NCI-H1417 (cell line): ENCODE measurements at regions not wholly inside any gene's neighbourhood (a gene's known extent, or its start where the extent isn't known, plus 50 kb on each side); places are given as distances from the start of the nearest gene placed in this dataset.

ENCODE experiments used
- DNase-seq, 3 experiments: peaks; one replicate each; lab custom pipeline; 2025; lab: John Stamatoyannopoulos, UW

DNA sequence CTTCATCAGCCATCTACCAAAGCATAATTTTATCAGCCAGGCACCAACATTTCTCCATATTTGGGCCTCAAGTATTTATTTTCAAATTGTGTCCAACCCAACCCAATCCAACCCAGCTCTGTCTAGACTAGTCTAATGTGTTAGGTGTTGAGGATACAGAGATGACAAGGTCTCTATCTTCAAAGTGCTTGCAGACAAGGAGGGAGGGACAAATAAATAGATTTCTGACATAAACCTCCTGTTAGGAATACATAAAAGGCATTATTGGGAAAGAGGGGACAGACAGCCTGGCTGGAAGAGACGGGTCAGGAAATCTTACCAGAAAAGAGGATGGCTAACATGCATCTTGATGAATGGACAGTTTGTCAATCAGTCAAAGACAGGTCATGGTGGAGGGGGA lies 115.4 kb upstream of the RPS6KA3 start:
- no peak for DNase-seq

- peak in 2 of 3 experiments; percentile 11 to 49 for DNase-seq
These were observed 111.7 kb upstream of the RPS6KA3 start for GRCh38 chrX:20378233-20378920.

GRCh38 chrX:20374900-20375438 lies 108.3 kb upstream of the RPS6KA3 start:
- DNase-seq: no peak

GRCh38 chrX:20374450-20374849 lies 107.7 kb upstream of the RPS6KA3 start:
- no peak for DNase-seq

DNA sequence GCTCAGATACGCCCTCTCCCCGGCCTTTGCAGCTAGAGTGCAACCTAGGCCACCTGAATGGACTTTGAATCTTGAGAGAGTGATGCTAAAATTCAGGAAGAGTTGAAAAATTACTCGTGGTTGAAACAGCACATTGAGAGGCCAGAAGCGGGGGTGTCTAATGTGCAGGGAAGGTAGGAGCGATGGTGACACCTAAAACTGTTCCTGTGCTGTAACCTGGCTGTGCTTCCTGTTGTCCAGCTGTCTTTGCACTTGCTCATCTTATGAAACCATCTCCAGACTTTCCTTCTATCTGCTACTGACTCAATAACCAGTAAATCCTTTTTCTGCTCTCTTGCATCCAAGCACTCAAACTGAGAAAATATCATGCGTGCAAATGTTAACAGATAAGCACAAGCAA lies 106.4 kb upstream of the RPS6KA3 start:
- no peak for DNase-seq

DNA sequence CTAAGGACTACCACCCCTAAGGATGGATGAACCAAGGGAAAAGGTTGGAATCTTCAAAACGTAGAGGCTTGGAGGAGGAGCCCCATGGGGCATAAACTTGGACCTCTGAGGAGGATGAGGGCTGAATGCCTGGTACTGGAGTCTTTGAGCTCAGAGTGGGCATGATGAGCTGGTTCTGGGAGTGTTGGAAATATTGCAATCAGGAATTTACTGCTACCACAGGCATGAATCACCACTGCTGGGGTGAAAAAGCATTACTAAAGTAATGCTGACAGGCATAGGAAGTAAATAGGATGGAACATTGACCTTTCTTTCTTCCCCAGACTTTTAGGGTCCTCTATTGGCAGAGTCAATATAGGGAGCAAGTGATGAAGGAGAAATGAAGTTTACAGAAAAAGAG lies 105.8 kb upstream of the RPS6KA3 start:
- no peak for DNase-seq

DNA sequence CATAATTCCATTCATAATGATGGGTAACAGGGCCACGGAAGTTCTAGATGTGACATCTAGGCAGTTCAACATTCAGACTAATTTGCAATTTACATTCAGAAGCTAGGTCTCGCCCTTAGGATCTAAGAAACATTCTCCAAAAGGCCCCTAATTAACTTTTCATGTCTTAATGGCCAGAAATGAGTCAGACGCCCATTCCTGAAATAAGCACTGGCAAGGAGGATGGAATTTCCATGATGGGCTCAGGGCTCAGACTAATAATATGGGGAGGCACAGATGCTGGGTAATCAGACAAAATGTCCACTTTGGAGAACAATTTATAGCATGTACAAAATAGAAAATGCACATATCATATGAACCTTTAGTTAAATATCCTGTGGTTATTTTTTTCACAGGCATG lies 102.8 kb upstream of the RPS6KA3 start:
- no peak for DNase-seq

DNA sequence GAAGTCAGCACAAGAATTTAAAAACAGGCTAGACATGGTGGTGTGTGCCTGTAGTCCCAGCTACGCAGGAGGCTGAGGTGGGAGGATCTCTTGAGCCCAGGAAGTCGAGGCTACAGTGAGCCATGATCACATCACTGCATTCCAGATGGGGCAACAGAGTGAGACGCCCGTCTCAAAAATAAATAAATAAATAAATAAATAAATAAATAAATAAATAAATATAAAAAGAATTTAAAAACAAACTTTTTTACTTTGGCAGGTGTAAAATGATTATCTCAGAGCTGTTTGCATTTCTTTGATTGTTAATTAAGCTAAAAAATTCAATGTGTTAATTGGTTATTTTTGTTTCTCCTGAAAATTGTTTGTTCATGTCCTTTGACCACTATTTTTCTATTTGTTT lies 97.5 kb upstream of the RPS6KA3 start:
- no peak for DNase-seq

DNA sequence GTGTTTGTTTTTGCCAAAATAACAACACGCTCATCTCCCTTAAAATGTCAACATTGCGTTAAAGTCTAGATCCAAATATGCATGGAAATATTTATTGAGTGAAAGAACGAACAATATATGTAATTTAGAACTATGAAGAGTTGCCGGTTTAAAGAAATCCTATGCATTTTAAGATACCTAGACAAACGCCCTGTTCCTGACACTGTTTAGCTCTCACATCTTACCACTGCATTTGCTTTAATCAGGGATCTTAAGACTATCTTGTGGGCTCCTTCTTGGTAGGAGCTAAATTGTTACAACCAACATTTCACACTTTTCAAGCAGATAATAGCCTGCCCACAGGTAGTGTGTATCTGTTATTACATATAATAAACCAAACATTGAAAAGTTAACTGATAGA lies 96.6 kb upstream of the RPS6KA3 start:
- DNase-seq: no peak

- DNase-seq: peak; percentile 42 to 91 (median 68)
These were observed 95.9 kb upstream of the RPS6KA3 start for GRCh38 chrX:20362268-20363267.

DNA sequence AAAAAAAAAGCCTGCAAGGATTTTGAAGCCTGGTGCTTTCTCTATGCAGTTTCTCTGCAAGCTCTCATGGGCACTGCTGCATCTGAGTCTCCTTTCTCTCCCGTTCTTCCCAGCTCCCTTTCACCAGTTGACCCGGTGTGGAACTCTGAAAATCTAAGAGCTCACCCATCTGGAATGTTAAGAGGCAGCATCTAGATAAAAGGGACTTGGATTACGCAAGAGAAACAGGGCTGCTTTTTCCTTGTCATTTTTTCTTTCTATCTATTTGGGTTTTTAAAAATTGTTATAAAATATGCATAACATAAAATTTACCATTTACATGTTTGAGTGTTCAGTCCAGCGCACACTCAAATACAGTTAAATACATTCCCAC lies 95.2 kb upstream of the RPS6KA3 start:
- DNase-seq: peak in 2 of 3 experiments; percentile 25 to 66

- DNase-seq: peak in 1 of 3 experiments; percentile 30
These were observed 94.6 kb upstream of the RPS6KA3 start for GRCh38 chrX:20361081-20361889.

DNA sequence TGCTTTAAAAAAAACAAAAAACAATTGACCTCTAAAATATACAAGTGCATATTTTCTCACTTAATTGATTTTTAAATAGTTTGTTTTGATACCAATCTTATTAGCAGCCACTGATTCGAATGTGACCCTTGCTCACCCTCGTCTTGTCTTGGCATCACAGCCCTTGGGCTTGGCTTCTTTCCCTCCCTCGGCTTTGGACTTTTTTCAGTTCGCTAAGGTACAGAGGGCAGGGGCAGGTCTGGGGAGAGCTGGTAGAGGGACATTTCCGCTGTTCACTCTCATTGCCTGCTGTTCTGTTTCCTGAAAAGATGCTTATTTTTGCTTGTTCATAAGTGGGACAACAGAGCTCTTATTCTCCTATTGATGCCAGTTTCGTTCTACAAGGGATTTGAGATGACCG lies 88.5 kb upstream of the RPS6KA3 start:
- no peak for DNase-seq

- DNase-seq: no peak
These were observed 87.8 kb upstream of the RPS6KA3 start for GRCh38 chrX:20354505-20354904.

DNA sequence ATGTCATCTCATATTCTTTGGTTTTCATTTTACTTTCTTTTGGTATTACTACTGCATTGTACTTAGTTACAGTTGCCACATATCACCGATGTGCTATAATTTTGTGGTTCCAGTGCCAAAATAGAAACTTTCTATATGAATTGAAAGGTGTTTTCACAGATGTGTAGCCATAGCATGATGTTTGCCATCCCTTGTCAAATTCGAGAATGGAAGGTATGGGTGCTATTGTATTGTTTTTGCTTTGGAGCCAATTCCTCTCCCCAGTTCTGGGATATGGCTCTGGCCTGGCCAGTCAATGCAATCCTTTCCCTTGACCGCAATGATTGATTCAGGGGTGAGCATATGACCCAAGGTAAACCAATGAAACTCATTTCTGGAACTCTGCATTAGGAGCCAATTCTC lies 86.2 kb upstream of the RPS6KA3 start:
- no peak for DNase-seq

GRCh38 chrX:20352504-20352903 lies 85.8 kb upstream of the RPS6KA3 start:
- DNase-seq: no peak

GRCh38 chrX:20350596-20350995 lies 83.9 kb upstream of the RPS6KA3 start:
- DNase-seq: no peak

DNA sequence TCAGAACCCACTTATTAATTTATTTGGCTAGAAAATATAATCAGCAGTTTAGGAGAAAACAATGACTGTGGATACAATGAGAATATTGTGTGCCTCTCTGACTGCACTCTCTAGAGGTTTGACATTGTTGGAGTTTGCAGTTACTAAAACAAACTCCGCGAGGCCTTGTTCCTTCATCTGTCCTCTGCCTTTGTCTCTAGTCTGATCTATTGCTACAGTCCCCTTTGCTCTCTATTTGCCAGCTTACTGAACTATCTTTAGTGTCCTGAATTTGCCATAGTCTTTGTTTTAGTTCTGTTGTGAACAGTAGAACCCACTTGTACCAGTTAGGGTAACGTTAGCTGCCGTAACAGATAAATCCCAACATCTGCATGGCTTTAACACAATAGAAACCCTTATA lies 81.4 kb upstream of the RPS6KA3 start:
- no peak for DNase-seq

DNA sequence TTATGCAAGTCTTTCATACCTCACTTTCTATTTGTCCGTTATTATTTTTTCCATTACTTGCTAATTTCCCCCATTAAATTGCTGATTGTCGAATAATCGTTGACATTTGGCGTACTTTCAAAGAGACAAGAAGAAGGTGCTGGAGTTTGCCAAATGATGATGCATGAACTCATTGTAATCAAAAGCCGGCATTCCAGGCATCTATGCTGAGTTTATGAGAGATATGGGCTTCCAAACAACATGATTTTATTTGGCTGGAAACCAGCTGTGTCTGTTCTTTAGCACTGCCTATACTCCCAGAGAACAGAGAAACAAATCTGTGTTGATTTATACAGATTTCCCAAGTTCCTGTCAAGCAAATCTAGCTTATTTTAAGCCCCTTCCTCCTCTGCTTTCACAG lies 80.8 kb upstream of the RPS6KA3 start:
- DNase-seq: no peak

- DNase-seq: no peak
These were observed 67.0 kb upstream of the RPS6KA3 start for GRCh38 chrX:20333672-20334071.

- DNase-seq: no peak
These were observed 63.8 kb upstream of the RPS6KA3 start for GRCh38 chrX:20330545-20330944.

- no peak for DNase-seq
These were observed 62.7 kb upstream of the RPS6KA3 start for GRCh38 chrX:20329435-20329834.
